NCI-H2196 treated with DMSO at 0.1 percent for 48 hours (cell line): ENCODE measurements at regions not wholly inside any gene's neighbourhood (a gene's known extent, or its start where the extent isn't known, plus 50 kb on each side); places are given as distances from the start of the nearest gene placed in this dataset.

Source experiments
- DNase-seq: peaks from one replicate; lab custom pipeline; 2025; ENCODE audit not compliant: unreplicated experiment; lab: John Stamatoyannopoulos, UW

GRCh38 chr5:14019768-14020290 is 75.3 kb upstream of the DNAH5 start:
- no peak for DNase-seq

GRCh38 chr5:14017904-14018303 is 73.4 kb upstream of the DNAH5 start:
- DNase-seq = no peak

GRCh38 chr5:14016549-14016948 is 72.1 kb upstream of the DNAH5 start:
- DNase-seq = no peak

- DNase-seq = peak; percentile 90
Observed at GRCh38 chr5:14011089-14012020, 66.9 kb upstream of the DNAH5 start.

- DNase-seq = no peak
Observed at GRCh38 chr5:14009575-14009974, 65.1 kb upstream of the DNAH5 start.

GRCh38 chr5:14008819-14009311 is 64.4 kb upstream of the DNAH5 start:
- DNase-seq = peak; percentile 17

- no peak for DNase-seq
Observed at GRCh38 chr5:14006823-14007520, 62.5 kb upstream of the DNAH5 start.

- no peak for DNase-seq
Observed at GRCh38 chr5:14004598-14005394, 60.3 kb upstream of the DNAH5 start.

GRCh38 chr5:14003936-14004335 is 59.4 kb upstream of the DNAH5 start:
- DNase-seq = no peak

GRCh38 chr5:14003513-14003912 is 59.0 kb upstream of the DNAH5 start:
- DNase-seq = no peak

GRCh38 chr5:13998254-13998653 is 53.8 kb upstream of the DNAH5 start:
- DNase-seq = no peak

GRCh38 chr5:13997514-13997913 is 53.0 kb upstream of the DNAH5 start:
- DNase-seq = no peak

- DNase-seq = no peak
Observed at GRCh38 chr5:13994621-13995253, 50.2 kb upstream of the DNAH5 start.
